ENCODE measurements at regions not wholly inside any gene's neighbourhood (a gene's known extent, or its start where the extent isn't known, plus 50 kb on each side); places are given as distances from the start of the nearest gene placed in this dataset.
"Not testable (repeated sequence)": the region's sequence is repeated elsewhere in the genome, so short reads cannot be mapped to it uniquely, and the experiment has no call there.

DNA sequence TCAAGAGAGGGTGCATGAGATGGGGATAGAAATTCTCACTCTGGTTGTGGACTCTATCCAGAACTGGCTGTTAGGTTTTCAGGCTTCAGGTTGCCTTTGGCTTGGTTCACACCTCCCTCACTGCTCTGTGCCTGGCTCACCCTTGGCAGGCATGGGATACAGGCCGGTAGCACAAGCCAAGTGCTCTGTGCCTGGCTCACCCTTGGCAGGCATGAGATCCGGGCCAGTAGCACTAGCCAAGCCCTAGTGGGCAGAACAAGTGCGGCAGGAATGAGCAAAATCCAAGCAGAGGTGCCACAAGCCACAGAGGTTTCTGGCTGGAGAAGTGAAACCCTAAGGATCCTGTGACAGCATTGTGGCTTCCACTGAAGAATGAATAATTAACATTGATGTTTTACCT, 1642.3 kb downstream of the C4orf33 start:
- peak in 22 of 56 donors; percentile 2 to 67 (median 16) for DNase-seq

- no peak for DNase-seq
Measured at GRCh38 chr4:130747842-130748241, 1651.9 kb downstream of the C4orf33 start.

DNA sequence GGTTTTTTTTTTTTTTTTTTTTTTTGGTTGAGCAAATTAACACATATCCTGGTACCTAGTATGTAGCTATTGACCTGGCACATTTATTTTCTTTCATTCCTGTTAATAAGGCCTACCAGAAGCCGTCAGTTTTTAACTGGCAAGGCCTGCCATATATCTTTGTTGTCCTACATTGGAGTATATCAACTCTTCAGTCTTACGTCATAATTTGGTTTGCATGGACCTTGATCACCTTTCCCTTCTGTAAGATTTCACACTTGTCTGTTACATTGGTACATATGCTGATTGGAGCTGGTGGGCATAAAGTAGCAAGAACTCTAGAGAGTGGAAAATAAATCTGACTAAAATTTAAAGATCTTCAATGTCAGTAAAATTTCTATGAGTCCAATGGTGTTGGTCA, 1658.0 kb downstream of the C4orf33 start:
- DNase-seq: no peak

- no peak for DNase-seq
Measured at GRCh38 chr4:130760246-130760645, 1664.3 kb downstream of the C4orf33 start.

DNA sequence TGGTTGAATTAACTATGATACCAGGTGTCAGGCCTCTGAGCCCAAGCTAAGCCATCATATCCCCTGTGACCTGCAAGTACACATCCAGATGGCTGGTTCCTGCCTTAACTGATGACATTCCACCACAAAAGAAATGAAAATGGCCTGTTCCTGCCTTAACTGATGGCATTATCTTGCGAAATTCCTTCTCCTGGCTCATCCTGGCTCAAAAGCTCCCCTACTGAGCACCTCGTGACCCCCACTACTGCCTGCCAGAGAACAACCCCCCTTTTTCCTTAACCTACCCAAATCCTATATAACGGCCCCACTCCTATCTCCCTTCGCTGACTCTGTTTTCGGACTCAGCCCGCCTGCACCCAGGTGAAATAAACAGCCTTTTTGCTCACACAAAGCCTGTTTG, 1671.4 kb downstream of the C4orf33 start:
- not testable (repeated sequence) for DNase-seq

GRCh38 chr4:130772966-130773365, 1677.0 kb downstream of the C4orf33 start:
- DNase-seq: not testable (repeated sequence)

DNA sequence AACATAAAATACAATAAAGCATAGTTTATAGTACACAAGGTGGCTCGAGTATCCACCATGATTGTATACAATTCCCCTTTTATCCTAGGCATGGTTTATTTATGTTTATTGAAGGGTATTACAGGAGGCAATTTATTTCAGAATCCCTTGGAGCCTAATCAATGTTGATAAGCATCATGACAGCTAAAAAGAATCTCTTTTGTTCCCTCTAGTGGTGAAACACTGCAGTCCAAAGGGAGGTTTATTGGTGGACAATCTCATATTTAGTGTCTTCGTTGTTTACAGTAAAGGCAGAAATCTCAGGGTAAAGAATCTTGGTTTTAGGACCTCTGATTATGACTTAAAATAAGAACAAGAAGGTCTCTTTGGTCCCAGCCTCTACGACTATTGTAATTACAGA, 1712.5 kb downstream of the C4orf33 start:
- DNase-seq: no peak

DNA sequence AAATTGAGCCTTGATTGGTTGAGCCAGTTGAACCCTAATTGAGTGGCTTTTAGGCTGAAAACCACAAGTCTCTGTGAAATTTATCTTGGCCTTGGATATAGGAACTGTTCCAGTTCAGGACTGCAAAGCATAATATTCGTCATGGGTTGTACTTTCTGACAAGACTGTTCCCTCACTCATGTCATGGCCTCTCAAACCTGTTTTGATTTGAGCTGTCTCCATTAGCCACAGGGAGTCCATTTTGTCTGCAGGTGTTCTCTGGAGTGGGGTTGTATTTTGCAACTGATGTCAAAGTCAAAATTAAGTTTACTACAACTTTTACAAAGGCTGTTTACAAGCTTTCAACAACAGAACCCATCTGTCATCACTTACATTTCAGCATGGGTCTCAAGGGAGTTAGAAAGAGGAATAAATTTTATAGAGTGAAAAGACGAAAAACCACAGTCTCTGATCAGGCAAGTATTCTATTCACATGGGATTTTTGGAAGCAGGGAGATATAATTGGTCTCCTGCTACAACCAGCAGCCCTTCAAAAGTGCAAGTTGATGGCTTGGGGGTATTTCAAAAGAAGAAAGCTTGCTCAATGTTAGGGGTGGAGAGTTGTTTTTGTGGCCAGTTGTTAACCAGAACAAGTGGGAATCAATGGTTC, 1716.3 kb downstream of the C4orf33 start:
- DNase-seq: no peak

DNA sequence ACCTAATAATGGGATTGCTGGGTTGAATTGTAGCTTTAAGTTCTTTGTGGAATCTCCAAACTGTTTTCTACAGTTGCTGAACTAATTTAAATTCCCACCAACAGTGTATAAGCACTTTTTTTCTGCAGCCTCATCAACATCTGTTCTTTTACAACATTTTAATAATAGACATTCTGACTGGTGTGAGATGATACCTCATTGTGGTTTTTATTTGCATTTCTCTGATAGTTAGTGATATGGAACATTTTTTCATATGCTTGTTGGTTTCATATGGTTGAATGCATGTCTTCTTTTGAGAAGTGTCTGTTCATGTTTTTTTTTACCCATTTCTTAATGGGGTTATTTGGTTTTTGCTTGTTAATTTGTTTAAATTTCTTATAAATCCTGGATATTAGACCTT, 1718.9 kb downstream of the C4orf33 start:
- DNase-seq: no peak

- DNase-seq: no peak
Measured at GRCh38 chr4:130820448-130820847, 1724.5 kb downstream of the C4orf33 start.

GRCh38 chr4:130825284-130825683, 1729.3 kb downstream of the C4orf33 start:
- no peak for DNase-seq

DNA sequence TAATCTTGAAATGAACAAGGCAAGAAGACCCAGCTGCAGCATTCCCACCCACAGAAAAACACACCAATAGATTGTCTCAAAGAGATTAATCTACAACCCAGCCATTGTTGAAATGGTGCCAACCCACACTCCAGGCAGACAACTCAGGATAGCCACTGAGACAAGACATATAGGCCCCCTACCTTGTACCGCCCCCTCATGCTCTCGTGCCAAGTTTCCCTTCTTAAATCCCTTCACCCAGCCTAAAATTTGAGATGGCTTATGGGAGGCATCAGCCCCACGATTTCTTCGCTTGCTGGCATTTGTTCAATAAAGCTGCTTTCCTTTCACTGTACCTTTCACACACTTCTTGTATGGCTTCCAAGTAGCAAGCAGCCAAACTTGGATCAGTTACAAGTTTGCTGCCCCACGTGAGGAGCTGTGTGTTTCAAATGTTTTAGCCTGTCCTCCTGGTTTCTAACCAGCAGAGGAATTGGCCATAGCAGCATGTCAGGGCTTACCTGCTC, 1754.1 kb downstream of the C4orf33 start:
- peak in 1 of 56 donors; percentile 1 for DNase-seq

DNA sequence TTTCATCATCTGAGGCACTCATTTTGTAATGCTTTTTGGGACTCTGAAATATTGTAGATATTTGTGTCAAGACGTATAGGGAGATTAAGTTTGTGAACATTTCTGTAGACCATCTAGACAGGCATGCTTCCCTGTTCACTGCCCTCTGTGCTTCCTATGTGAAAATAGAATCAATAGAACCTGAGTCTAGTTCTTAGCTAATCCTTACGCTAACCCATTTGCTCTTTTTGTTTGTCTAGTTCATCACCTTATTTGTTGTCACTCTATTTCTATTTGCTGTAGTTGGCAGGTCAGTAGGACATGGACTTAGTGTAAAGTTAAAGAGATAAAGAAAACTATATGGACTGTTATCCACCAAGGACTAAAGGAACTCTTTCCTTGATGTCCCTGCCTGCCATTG, 1755.2 kb downstream of the C4orf33 start:
- no peak for DNase-seq

GRCh38 chr4:130851932-130852331, 1756.0 kb downstream of the C4orf33 start:
- no peak for DNase-seq

GRCh38 chr4:130855533-130855932, 1759.6 kb downstream of the C4orf33 start:
- DNase-seq: no peak

DNA sequence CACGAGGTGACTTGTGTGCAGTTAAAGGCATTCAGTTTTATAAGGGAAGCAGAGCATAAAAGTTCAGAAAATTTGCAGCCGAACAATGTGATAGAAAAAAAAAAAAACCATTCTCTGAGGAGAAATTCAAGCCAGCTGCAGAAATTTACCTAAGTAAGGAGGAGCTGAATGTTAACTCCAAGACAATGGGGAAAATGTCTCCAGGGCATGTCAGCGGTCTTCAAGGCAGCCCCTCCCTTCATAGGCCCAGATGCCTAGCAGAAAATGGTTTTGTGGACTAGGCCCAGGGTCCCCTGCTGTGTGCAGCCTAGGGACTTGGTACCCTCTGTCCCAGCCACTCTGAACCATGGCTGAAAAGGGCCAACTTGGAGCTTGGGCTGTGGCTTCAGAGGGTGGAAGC, 1764.0 kb downstream of the C4orf33 start:
- no peak for DNase-seq

GRCh38 chr4:130896920-130897319, 1801.0 kb downstream of the C4orf33 start:
- no peak for DNase-seq

DNA sequence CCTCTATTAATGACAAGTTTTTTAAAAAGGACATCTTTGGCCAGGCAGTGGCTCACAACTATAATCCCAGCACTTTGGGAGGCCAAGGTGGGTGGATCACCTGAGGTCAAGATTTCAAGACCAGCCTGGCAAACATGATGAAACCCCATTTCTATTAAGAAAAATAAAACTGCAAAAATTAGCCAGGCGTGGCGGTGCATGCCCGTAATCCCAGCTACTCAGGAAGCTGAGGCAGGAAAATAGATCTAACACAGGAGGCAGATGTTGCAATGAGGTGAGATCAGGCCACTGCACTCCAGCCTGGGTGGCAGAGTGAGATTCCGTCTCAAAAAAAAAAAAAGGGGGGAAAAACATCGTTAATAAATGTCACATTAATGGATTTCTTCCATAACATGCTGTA, 1805.4 kb downstream of the C4orf33 start:
- DNase-seq: no peak

DNA sequence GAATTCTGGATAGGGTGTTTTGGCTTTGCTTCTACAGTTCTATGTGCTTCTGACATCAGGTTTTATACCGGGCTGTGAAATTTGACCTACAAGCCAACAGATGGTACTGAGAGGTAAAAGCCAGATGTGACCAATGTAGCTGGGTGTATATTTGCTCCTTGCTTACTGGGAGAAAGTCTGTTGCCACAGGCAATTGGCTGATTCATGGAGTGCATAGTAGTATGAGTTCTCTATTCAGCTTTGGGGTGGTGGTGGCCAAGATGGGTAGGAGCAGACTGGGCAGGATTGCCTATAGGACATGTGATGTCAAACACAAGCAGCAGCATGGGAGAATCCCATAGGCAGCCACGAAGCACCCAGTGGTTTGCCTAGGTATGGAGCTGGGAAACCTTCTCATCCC, 1827.0 kb downstream of the C4orf33 start:
- DNase-seq: no peak

GRCh38 chr4:130955520-130955919, 1859.6 kb downstream of the C4orf33 start:
- DNase-seq: no peak

DNA sequence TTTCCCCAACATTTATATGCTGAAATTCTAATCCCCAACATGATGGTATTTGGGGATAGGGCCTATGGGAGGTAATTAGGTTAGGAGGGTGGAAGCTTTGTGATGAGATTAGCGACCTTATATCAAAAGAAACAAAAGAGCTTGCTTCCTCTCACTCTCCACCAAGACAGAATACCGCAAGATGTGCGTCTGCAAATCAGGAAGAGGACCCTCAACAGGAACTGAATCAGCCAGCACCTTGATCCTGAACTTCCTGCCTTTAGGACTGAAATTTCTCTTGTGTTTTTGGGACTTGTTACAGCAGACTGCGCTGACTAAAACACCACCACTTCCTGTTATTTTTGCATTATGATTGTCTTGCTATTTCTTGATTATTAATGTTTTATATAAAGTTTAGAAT, 1889.4 kb downstream of the C4orf33 start:
- DNase-seq: no peak

- no peak for DNase-seq
Measured at GRCh38 chr4:130995988-130996387, 1900.0 kb downstream of the C4orf33 start.

- DNase-seq: no peak
Measured at GRCh38 chr4:131001371-131001770, 1905.4 kb downstream of the C4orf33 start.

DNA sequence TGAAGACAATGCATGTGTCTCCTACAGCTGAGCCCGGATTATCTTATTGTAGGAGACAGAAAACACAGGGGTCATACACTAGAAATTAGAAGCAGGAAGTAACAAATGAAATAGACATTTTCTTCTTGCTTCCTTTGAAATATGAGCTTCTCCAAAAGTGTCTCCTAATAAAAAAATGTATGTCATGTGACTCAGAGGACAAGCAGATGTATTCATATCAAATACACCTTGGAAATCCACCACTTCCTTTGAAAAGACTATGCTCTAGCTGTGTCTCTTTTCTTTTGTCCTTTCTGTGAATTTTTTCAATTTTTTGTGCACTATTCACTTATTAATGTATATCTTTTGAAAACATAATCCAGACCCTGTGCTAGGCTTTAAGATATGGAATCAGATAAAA, 1906.2 kb downstream of the C4orf33 start:
- no peak for DNase-seq

Measured in amygdala (tissue), 56 donors.